GM03348 (cell line): ENCODE measurements at regions not wholly inside any gene's neighbourhood (a gene's known extent, or its start where the extent isn't known, plus 50 kb on each side); places are given as distances from the start of the nearest gene placed in this dataset.

Experiments used
- DNase-seq: peaks from one replicate; pipeline ENCODE4 v3.0.0; 2012; ENCODE audit warnings: low spot score

- no peak for DNase-seq
Measured at GRCh38 chr7:84684836-84685480, 490.4 kb upstream of the SEMA3A start.

- DNase-seq = no peak
Measured at GRCh38 chr7:84682543-84682942, 488.0 kb upstream of the SEMA3A start.

- no peak for DNase-seq
Measured at GRCh38 chr7:84678841-84679240, 484.3 kb upstream of the SEMA3A start.

- DNase-seq = peak; percentile 44
Measured at GRCh38 chr7:84677117-84677732, 482.6 kb upstream of the SEMA3A start.

- DNase-seq = no peak
Measured at GRCh38 chr7:84675633-84676034, 481.0 kb upstream of the SEMA3A start.

- DNase-seq = peak; percentile 16
Measured at GRCh38 chr7:84674236-84674913, 479.8 kb upstream of the SEMA3A start.

- no peak for DNase-seq
Measured at GRCh38 chr7:84669177-84669732, 474.7 kb upstream of the SEMA3A start.

- no peak for DNase-seq
Measured at GRCh38 chr7:84668116-84668515, 473.5 kb upstream of the SEMA3A start.

- no peak for DNase-seq
Measured at GRCh38 chr7:84666651-84667050, 472.1 kb upstream of the SEMA3A start.

GRCh38 chr7:84665339-84665738 is 470.8 kb upstream of the SEMA3A start:
- DNase-seq = no peak

- DNase-seq = no peak
Measured at GRCh38 chr7:84664626-84665025, 470.0 kb upstream of the SEMA3A start.

- no peak for DNase-seq
Measured at GRCh38 chr7:84663224-84663623, 468.6 kb upstream of the SEMA3A start.

- no peak for DNase-seq
Measured at GRCh38 chr7:84658286-84658685, 463.7 kb upstream of the SEMA3A start.

- DNase-seq = no peak
Measured at GRCh38 chr7:84654273-84654672, 459.7 kb upstream of the SEMA3A start.

- no peak for DNase-seq
Measured at GRCh38 chr7:84651876-84652275, 457.3 kb upstream of the SEMA3A start.

GRCh38 chr7:84647797-84648757 is 453.5 kb upstream of the SEMA3A start:
- DNase-seq = peak; percentile 47

- DNase-seq = no peak
Measured at GRCh38 chr7:84642611-84643010, 448.0 kb upstream of the SEMA3A start.

- DNase-seq = no peak
Measured at GRCh38 chr7:84640637-84641036, 446.0 kb upstream of the SEMA3A start.

- DNase-seq = no peak
Measured at GRCh38 chr7:84638339-84638697, 443.7 kb upstream of the SEMA3A start.

- DNase-seq = peak; percentile 70
Measured at GRCh38 chr7:84637568-84638338, 443.2 kb upstream of the SEMA3A start.

GRCh38 chr7:84631913-84632312 is 437.3 kb upstream of the SEMA3A start:
- no peak for DNase-seq
